ENCODE measurements at regions not wholly inside any gene's neighbourhood (a gene's known extent, or its start where the extent isn't known, plus 50 kb on each side); places are given as distances from the start of the nearest gene placed in this dataset.

GRCh38 chr1:239686386-239686785 is 300.0 kb downstream of the CHRM3 start:
- no peak for DNase-seq

DNA sequence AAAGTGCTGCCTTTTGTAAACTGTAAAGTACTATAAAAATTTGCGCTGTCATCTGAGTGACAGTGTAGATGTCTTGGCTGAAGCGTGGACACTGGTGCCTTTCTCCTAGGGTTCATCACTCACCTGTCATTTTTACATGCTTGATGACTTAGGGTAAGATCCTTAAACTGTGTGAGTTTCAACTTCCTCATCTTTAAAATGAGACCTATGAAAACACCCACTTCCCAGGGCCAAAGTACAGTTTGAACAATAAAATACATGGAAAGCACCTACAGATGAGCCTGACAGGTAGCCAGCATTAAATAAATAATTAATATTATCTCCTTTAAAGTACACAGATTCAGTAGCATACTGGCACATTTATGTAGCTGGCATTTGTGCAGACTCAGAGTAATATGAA is 309.9 kb downstream of the CHRM3 start:
- no peak for DNase-seq

- no peak for DNase-seq
These were observed 314.3 kb downstream of the CHRM3 start for GRCh38 chr1:239700667-239701066.

DNA sequence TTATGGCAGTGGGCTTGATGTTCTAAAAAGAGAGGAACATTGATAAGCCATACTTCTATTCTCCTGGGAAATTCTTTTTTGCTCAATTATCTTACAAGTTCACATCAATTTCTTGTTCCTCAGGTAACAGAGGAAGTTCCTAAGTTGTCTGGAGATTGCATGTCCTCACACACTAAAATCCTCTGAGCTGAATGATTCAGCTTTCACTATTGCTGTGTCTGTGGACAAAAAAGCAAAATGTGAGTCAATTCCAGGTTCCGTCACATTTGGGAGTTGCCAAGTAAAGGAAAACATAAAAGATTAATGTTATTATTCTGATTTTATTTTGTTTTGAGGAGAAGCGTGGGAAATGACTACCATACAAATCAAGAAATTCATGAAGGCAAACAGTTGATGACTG is 316.7 kb downstream of the CHRM3 start:
- no peak for DNase-seq

DNA sequence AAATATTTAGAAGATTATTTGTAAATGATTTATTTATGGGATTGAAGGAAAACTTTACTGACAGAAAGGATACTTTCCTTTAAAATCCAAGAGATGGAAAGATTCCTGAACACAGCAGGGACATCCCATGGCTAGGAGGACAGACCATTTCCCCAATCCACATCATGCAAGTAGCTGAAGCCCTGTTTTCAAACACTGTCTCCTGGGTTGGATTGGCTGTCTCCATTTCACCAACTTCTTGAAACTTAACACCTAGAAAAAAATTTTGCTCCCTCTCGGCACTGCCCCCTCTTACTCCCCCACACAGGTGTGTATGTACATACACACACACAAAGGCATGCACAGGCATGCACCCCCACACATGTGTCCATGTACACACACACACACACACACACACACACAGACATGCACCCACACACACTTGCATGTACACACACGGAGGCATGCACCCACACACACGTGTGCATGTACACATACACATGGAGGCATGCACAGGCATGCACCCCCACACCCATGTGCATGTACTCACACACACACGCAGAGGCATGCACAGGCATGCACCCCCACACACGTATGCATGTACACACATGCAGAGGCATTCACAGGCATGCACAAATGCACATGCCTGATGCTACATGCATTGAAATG is 320.0 kb downstream of the CHRM3 start:
- DNase-seq = no peak

DNA sequence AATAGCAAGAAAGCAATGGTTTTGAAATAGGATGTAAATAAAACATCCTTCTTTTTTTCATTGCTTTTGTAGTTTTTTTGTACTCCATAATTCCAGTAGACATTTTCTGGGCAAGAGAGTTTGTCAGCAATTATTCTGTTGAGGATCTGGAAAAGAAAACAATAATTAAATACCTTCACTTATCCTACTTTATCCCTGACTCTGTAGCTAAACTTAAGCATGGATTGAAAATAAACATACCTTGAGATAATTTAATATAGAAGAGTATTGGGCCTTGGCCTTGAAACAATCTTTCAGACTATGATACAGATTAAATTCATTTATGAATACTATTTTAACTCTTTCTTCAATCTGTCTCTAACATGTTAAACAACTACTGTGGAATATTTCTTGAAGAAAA is 321.2 kb downstream of the CHRM3 start:
- no peak for DNase-seq

- no peak for DNase-seq
These were observed 322.3 kb downstream of the CHRM3 start for GRCh38 chr1:239708622-239709021.

GRCh38 chr1:239711768-239712167 is 325.4 kb downstream of the CHRM3 start:
- no peak for DNase-seq

- no peak for DNase-seq
These were observed 330.9 kb downstream of the CHRM3 start for GRCh38 chr1:239717097-239717917.

- no peak for DNase-seq
These were observed 331.5 kb downstream of the CHRM3 start for GRCh38 chr1:239717918-239718184.

GRCh38 chr1:239718571-239718970 is 332.2 kb downstream of the CHRM3 start:
- DNase-seq = no peak

DNA sequence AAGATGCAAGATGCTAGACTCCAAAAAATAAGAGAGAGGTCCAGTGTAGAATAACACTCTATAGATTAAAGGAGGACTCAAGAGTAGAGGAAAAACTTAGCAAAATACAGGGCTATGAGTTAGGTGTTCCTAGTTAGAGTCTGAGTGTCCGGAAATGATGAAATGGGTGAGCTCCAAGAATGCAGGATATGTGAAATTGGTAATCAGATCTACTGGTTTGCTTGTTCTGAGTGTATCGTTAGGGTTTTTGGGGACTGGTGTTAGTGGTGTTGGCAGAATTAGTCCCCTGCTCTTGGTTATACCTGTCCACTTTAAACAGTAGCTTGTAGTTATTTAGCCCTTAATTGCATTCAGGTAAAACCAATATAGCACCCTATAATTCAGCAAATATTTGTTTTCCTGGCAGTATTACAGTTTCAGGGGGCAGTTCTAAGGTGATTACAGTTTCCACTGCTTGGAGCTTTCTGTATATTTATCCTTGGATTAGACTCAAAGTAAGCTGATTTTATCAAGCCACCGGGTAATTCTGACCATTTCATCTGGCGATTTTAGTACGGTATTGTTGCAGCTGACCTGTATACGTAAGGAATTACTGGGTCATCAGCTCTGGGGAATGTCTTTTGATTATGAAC is 332.7 kb downstream of the CHRM3 start:
- no peak for DNase-seq

DNA sequence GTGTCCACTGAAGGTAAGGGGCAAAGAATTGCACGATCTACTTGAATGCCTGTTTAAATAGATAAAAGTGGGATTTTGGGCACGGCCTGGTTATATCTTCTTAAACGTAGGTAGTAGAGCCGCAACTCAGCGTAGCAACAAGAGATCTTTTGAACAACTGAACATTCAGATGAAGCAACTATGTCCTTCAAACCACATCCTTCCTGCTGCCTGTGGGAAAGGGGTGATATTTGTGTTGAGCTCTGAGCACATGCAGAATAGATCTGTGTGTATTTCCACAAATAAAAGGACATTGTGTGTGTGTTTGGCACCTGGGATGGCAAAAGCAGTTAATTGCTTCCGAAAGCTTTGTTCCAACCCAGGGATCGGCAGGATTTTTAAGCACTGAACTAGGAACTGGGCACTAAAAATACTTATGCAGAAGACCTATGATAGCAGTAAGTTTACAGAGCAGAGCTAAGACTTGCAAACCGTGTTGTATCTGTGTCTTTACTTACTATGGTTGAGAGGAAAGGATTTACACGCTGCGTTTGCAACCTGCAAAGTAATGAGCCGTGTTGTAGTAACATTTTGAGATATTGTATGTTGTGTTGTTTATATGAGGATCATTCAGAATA is 333.4 kb downstream of the CHRM3 start:
- DNase-seq = no peak

DNA sequence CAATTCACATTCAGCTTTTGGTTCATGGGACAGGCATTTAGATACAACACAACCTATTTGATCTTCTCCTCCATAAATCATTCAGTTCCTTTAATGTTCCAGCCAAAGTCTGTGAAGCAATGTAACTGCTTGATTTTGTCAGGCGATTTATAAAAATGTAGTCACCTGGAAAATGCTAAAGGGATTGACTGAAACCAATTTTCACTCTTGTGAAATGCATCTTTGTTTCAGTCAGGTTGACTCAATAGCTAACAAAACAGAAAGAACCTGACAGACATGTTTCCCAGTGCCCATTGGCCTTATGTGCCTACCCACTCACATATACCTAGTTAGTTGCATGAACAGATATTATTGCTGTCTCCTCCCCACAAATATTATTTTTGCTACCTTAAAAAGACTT is 335.7 kb downstream of the CHRM3 start:
- DNase-seq = no peak

DNA sequence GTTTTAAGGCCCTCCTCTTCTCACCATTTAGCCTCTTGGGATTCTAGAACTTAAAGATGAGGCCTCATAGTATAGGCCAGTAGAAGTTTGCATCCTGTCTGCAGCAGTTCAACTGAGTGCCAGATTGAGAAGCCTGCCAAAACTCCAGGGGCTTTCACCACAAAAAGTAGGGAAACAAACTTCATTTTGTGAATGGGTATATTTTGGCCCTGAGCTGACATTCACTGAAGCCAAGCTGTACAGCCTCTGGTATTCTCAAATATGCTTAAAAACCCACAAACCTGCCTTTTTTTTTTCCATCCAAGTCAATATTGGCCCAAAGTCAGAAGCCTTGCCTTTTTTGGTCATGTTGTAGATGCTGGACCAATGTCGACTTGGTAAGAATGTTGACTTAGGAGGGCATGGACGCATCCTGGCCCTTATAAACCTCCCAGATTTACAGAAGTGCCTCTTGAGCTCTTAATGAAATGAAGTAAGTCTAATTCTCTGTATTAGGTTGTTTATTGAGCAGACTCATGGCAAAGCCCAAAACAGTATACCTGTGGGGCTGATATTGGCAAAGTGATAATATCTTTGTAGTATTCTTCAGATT is 337.5 kb downstream of the CHRM3 start:
- no peak for DNase-seq

GRCh38 chr1:239725371-239725770 is 339.0 kb downstream of the CHRM3 start:
- DNase-seq = no peak

DNA sequence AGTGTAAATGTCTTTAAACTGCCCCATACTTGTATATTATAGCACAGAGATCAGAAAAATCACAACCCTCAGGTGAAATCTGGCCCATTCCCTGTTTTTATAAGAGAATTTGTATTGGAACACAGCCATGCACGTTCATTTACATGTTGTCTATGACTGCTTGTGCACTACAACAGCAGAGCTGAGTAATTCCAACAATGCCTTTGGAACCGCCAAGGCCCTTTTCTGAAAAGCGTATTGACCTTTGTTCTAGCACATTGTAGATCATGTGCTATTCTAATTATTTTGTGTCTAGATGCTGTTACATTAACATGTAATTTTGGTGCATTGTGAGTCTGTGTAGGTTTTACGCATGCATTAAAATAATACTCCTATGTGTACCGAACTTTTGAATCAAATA is 339.6 kb downstream of the CHRM3 start:
- DNase-seq = no peak

DNA sequence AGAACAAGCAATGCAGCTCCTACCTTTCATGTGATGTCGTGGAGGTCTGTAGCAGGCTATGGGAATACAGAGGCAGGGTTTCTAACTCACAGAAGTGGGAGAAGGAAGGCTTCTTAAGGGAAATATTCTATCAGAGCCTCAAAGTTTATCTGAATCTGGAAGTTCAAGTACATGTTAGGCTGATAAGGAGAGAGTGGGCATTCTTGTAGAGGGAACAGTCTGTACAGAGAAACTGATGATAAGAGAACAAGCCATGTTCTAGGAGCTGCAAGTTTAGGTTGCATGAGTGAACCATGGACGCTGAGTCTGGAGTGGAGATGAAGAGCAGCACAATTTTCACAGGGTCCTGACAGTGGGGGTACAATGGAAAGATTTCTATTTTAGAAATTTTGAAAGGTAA is 344.0 kb downstream of the CHRM3 start:
- no peak for DNase-seq

GRCh38 chr1:239731082-239731748 is 344.8 kb downstream of the CHRM3 start:
- no peak for DNase-seq

- no peak for DNase-seq
These were observed 346.4 kb downstream of the CHRM3 start for GRCh38 chr1:239732770-239733169.

DNA sequence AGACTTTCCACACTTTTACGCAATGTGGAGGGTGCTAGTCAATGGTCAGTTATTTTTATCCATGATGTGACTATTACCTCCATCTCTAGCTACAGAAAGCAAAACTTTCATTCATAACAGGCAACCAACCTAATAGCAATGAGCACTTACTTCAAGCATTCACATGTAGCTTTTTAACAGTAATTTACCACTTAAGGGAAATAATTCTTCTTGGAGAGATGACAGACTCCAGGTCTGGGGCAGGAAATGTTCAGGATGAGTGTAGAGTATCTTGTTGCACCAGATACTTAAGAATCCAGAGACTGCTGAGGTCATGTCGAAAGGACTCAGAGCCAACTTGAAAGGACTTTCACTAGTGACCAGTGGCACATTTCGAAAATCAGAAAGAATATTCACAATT is 347.6 kb downstream of the CHRM3 start:
- no peak for DNase-seq

GRCh38 chr1:239735111-239735510 is 348.7 kb downstream of the CHRM3 start:
- DNase-seq = peak; percentile 46

- no peak for DNase-seq
These were observed 350.1 kb downstream of the CHRM3 start for GRCh38 chr1:239736479-239736878.
